Body of pancreas (tissue), 4 donors: ENCODE measurements at regions not wholly inside any gene's neighbourhood (a gene's known extent, or its start where the extent isn't known, plus 50 kb on each side); places are given as distances from the start of the nearest gene placed in this dataset.

Source experiments
- ATAC-seq: fragments of 150-250 bp; one replicate; pipeline ENCODE4 v1.9.1; 2016
- DNase-seq, 4 donors: peaks; one replicate each; pipeline ENCODE4 v3.0.0-alpha.2; 2019
- H3K27ac ChIP-seq, 4 donors: fragments of 200-600 bp; sonication (generic); 1 replicate in 3 of 4; 2 replicates in 1 of 4; pipeline versions ENCODE4 v1.5.1 to v1.6.1; 2016 to 2019; ENCODE audit warnings: mild to moderate bottlenecking in 1 of 4, mixed read lengths in 1 of 4, moderate library complexity in 1 of 4
- H3K27me3 ChIP-seq, 2 donors: fragments of 200-600 bp; sonication (generic); one replicate each; pipeline ENCODE4 v1.6.0; 2016; ENCODE audit warnings: mild to moderate bottlenecking in 1 of 2
- H3K36me3 ChIP-seq, 2 donors: fragments of 200-600 bp; sonication (generic); replicated peaks in 1 of 2; 2 replicates each; pipeline ENCODE4 v1.5.1; 2016; ENCODE audit warnings: low read depth in 2 of 2; ENCODE audit not compliant: insufficient read depth in 1 of 2
- H3K4me1 ChIP-seq: fragments of 200-600 bp; sonication (generic); one replicate; pipeline ENCODE4 v1.6.0; 2016
- H3K4me3 ChIP-seq, 2 donors: fragments of 200-600 bp; sonication (generic); 1 replicate in 1 of 2; 2 replicates in 1 of 2; pipeline ENCODE4 v1.5.1; 2016 to 2019
- H3K9me3 ChIP-seq, 3 donors: fragments of 200-600 bp; sonication (generic); 1 replicate in 2 of 3; 2 replicates in 1 of 3; pipeline ENCODE4 v1.5.1; 2016
- CTCF ChIP-seq, 7 experiments: fragments of 450-650 bp in 4 of 7; fragments of 200-600 bp in 3 of 7; sonication (generic) in 3 of 7; IDR thresholded peaks; one replicate each; pipeline ENCODE4 v1.5.1; 2016 to 2019; ENCODE audit warnings: antibody characterized with exemption in 7 of 7
- POLR2A ChIP-seq, 3 donors: fragments of 450-650 bp; IDR thresholded peaks; one replicate each; pipeline ENCODE4 v1.6.1; 2016; ENCODE audit warnings: antibody characterized with exemption in 3 of 3, mild to moderate bottlenecking in 2 of 3
- WGBS, 2 donors: methylation state at CpG; one replicate each; pipeline ENCODE4 v1.1.5; 2017; 5-methylcytosine and 5-hydroxymethylcytosine counted together
- intact Hi-C: fragments of 100-400 bp; cut with DNase I; formaldehyde crosslinking; loops from one replicate; pipeline ENCODE4 v1.15.1; 2023

GRCh38 chr5:54607006-54607405 lies 89.4 kb downstream of the SNX18 start:
- 83 to 85% methylated on average over 3 of the region's 3 CpGs for WGBS, 2 donors
- Histone ChIP-seq H3K4me1 (no peaks in the 10 kb centered on the region), H3K4me3 (no peak overlapping the region), H3K27ac (no peak overlapping the region), H3K36me3 (no peaks in the 10 kb centered on the region), H3K9me3 (no peaks in the 10 kb centered on the region), H3K27me3 (no peaks in the 10 kb centered on the region)
- TF ChIP-seq POLR2A (IDR thresholded peaks at IDR 0.05), result no peak
- TF ChIP-seq CTCF (IDR thresholded peaks at IDR 0.05), result no peak
- ATAC-seq (no peak), DNase-seq (no peak)
- intact Hi-C loops, result no loop called here

GRCh38 chr5:54603372-54603771 lies 85.8 kb downstream of the SNX18 start:
- Histone ChIP-seq H3K4me1 (no peaks in the 10 kb centered on the region), H3K27me3 (no peaks in the 10 kb centered on the region), H3K27ac (no peak overlapping the region), H3K9me3 (no peaks in the 10 kb centered on the region), H3K4me3 (no peak overlapping the region), H3K36me3 (no peaks in the 10 kb centered on the region)
- WGBS, 2 donors, result 19 to 29% methylated on average over 1 of the region's 1 CpG
- ATAC-seq (no peak), DNase-seq (no peak)
- intact Hi-C loops, result no loop called here
- TF ChIP-seq POLR2A (IDR thresholded peaks at IDR 0.05) (no peak), CTCF (IDR thresholded peaks at IDR 0.05) (no peak)

- Histone ChIP-seq H3K9me3 (no peaks in the 10 kb centered on the region), H3K4me1 (no peaks in the 10 kb centered on the region), H3K36me3 (no peaks in the 10 kb centered on the region), H3K27me3 (no peaks in the 10 kb centered on the region), H3K4me3 (no peak overlapping the region), H3K27ac (peak overlapping the region in 1 of 4 donors; percentile 15)
- TF ChIP-seq CTCF (IDR thresholded peaks at IDR 0.05) (no peak), POLR2A (IDR thresholded peaks at IDR 0.05) (no peak)
- no peak for DNase-seq
- ATAC-seq, result no peak
- WGBS, 2 donors, result 85 to 88% methylated on average over 7 of the region's 7 CpGs
- intact Hi-C loops, result no loop called here
These were observed 84.9 kb downstream of the SNX18 start for GRCh38 chr5:54602475-54602874.

GRCh38 chr5:54601411-54602230 lies 84.1 kb downstream of the SNX18 start:
- H3K9me3 ChIP-seq, result no peaks in the 10 kb centered on the region
- no peak overlapping the region for H3K4me3 ChIP-seq
- intact Hi-C loops, result no loop called here
- H3K4me1 ChIP-seq, result no peaks in the 10 kb centered on the region
- TF ChIP-seq CTCF (IDR thresholded peaks at IDR 0.05), result no peak
- no peak for TF ChIP-seq POLR2A (IDR thresholded peaks at IDR 0.05)
- no peaks in the 10 kb centered on the region for H3K27me3 ChIP-seq
- H3K27ac ChIP-seq, result peak overlapping the region in 1 of 4 donors; percentile 15
- 71 to 84% methylated on average over 8 of the region's 8 CpGs for WGBS, 2 donors
- DNase-seq (peak in 1 of 4 donors; percentile 12), ATAC-seq (no peak)
- no peaks in the 10 kb centered on the region for H3K36me3 ChIP-seq
